ENCODE measurements at regions not wholly inside any gene's neighbourhood (a gene's known extent, or its start where the extent isn't known, plus 50 kb on each side); places are given as distances from the start of the nearest gene placed in this dataset.
A peak's percentile ranks its signal among the peaks of the same experiment; 100 is the strongest.

DNA sequence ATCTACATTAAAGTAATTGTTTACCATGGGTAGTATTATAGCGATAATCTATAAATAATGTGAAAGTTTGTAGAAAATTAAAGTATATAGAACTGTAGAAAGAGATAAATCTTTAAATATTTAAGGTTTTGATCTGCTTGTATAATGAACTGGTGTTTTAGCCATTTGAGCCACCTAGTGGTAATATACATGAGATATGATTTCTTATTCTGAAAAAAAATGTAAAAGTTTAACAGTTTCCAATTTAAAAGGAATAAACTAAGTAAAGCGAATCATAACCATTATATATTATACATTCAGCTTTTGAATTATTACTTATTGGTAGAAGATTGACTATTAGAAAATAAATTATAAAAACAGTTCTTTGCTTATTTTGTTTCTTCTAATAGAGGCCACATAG, 91.2 kb downstream of the OTUD1 start:
- Histone ChIP-seq H3K9me3 (ENCODE audit: insufficient read depth, low read depth, low read length) (no peaks in the 10 kb centered on the region), H3K4me1 (ENCODE audit: insufficient read depth, low read length) (no peaks in the 10 kb centered on the region), H4K20me1 (ENCODE audit: insufficient read depth, low read length) (no peaks in the 10 kb centered on the region), H3K79me2 (ENCODE audit: insufficient read depth, low read length) (no peaks in the 10 kb centered on the region), H3K36me3 (ENCODE audit: insufficient read depth, low read length) (no peaks in the 10 kb centered on the region), H3K9ac (ENCODE audit: low read length) (no peak overlapping the region), H3K4me2 (ENCODE audit: low read length) (no peak overlapping the region), H3K27me3 (ENCODE audit: insufficient read depth, low read length) (peaks cover 7% of the 10 kb centered on the region), H3K4me3 (ENCODE audit: insufficient read depth, low read depth, low read length) (no peak overlapping the region), H3K27ac (ENCODE audit: low read depth, low read length) (no peak overlapping the region), H2AFZ (ENCODE audit: low read depth, low read length) (no peak overlapping the region)
- Mint-ChIP-seq H3K36me3 (ENCODE audit: low read depth, unreplicated experiment) (no peaks in the 10 kb centered on the region), H3K9me3 (ENCODE audit: unreplicated experiment) (no peaks in the 10 kb centered on the region), H3K4me3 (ENCODE audit: unreplicated experiment) (no peak overlapping the region), H3K27me3 (ENCODE audit: low read depth, unreplicated experiment) (peaks cover 3% of the 10 kb centered on the region), H3K27ac (ENCODE audit: unreplicated experiment) (no peak overlapping the region), H3K4me1 (ENCODE audit: low read depth, unreplicated experiment) (no peaks in the 10 kb centered on the region)
- TF ChIP-seq, protein P1, sequence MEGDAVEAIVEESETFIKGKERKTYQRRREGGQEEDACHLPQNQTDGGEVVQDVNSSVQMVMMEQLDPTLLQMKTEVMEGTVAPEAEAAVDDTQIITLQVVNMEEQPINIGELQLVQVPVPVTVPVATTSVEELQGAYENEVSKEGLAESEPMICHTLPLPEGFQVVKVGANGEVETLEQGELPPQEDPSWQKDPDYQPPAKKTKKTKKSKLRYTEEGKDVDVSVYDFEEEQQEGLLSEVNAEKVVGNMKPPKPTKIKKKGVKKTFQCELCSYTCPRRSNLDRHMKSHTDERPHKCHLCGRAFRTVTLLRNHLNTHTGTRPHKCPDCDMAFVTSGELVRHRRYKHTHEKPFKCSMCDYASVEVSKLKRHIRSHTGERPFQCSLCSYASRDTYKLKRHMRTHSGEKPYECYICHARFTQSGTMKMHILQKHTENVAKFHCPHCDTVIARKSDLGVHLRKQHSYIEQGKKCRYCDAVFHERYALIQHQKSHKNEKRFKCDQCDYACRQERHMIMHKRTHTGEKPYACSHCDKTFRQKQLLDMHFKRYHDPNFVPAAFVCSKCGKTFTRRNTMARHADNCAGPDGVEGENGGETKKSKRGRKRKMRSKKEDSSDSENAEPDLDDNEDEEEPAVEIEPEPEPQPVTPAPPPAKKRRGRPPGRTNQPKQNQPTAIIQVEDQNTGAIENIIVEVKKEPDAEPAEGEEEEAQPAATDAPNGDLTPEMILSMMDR (IDR thresholded peaks at IDR 0.05; ENCODE audit: insufficient read depth, low read depth, low read length): peak; percentile 9
- no peak for TF ChIP-seq EZH2 (IDR thresholded peaks at IDR 0.05; ENCODE audit: insufficient read depth, low read length)
- DNase-seq (ENCODE audit: low read depth) (peak; percentile 1), FAIRE-seq (no peak)

DNA sequence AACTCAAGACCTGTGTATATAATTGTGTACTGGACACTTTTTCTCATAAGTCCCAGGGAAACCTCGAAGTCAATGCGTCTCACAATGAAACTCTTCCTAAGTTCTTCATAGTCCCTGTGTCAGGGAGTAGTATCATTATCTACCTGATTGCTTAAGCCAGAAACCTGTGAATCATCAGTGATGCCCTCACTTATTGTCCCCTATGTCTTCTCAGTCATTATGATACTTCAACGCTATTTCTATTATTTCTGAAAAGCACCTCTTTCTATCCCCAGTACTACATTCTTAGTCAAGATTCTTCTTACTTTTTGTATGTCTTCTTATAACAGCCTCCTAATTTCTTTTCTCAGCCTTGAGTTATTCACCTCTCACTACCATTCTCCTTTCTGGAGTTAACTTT, 94.3 kb downstream of the OTUD1 start:
- TF ChIP-seq, protein P1 (IDR thresholded peaks at IDR 0.05; ENCODE audit: insufficient read depth, low read depth, low read length): no peak

DNA sequence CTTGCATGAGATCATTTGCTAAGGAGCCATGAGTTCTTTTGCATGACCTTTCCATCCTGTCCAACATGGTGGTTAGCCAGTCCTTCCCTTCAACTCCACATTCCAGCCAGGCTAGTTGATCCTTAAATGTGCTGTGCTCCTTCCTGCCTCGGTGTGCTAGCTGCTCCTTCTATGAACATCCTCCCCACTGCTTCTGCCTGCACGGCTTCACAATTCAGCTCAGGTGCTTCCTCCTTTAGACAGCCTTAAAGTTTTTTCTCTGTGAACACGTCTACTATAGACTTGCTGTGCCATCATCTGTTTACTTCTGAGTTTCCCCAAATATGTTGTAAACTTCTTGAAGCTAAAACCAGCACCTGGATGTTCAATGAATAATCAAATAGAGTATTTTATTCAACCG, 95.5 kb downstream of the OTUD1 start:
- Histone ChIP-seq H3K27me3 (ENCODE audit: insufficient read depth, low read length) (peaks cover 7% of the 10 kb centered on the region), H3K36me3 (ENCODE audit: insufficient read depth, low read length) (no peaks in the 10 kb centered on the region), H2AFZ (ENCODE audit: low read depth, low read length) (no peak overlapping the region), H3K79me2 (ENCODE audit: insufficient read depth, low read length) (no peaks in the 10 kb centered on the region), H4K20me1 (ENCODE audit: insufficient read depth, low read length) (no peaks in the 10 kb centered on the region), H3K9me3 (ENCODE audit: insufficient read depth, low read depth, low read length) (no peaks in the 10 kb centered on the region), H3K27ac (ENCODE audit: low read depth, low read length) (no peak overlapping the region), H3K4me1 (ENCODE audit: insufficient read depth, low read length) (no peaks in the 10 kb centered on the region), H3K4me2 (ENCODE audit: low read length) (no peak overlapping the region), H3K4me3 (ENCODE audit: insufficient read depth, low read depth, low read length) (no peak overlapping the region), H3K9ac (ENCODE audit: low read length) (no peak overlapping the region)
- no peak overlapping the region for H3K27ac Mint-ChIP-seq (ENCODE audit: unreplicated experiment)
- H3K4me1 Mint-ChIP-seq (ENCODE audit: low read depth, unreplicated experiment): no peaks in the 10 kb centered on the region
- no peaks in the 10 kb centered on the region for H3K36me3 Mint-ChIP-seq (ENCODE audit: low read depth, unreplicated experiment)
- H3K4me3 Mint-ChIP-seq (ENCODE audit: unreplicated experiment): no peak overlapping the region
- no peak for DNase-seq (ENCODE audit: low read depth)
- H3K27me3 Mint-ChIP-seq (ENCODE audit: low read depth, unreplicated experiment): peaks cover 3% of the 10 kb centered on the region
- no peak for FAIRE-seq
- TF ChIP-seq, protein P1 (IDR thresholded peaks at IDR 0.05; ENCODE audit: insufficient read depth, low read depth, low read length): no peak
- TF ChIP-seq EZH2 (IDR thresholded peaks at IDR 0.05; ENCODE audit: insufficient read depth, low read length): no peak
- H3K9me3 Mint-ChIP-seq (ENCODE audit: unreplicated experiment): no peaks in the 10 kb centered on the region

More for the DNA sequence above, 94.3 kb downstream of the OTUD1 start:
- H3K36me3 ChIP-seq (ENCODE audit: insufficient read depth, low read length): no peaks in the 10 kb centered on the region
- peaks cover 3% of the 10 kb centered on the region for H3K27me3 Mint-ChIP-seq (ENCODE audit: low read depth, unreplicated experiment)
- no peak overlapping the region for H3K27ac Mint-ChIP-seq (ENCODE audit: unreplicated experiment)
- no peak overlapping the region for H2AFZ ChIP-seq (ENCODE audit: low read depth, low read length)
- no peak overlapping the region for H3K4me3 ChIP-seq (ENCODE audit: insufficient read depth, low read depth, low read length)
- peaks cover 7% of the 10 kb centered on the region for H3K27me3 ChIP-seq (ENCODE audit: insufficient read depth, low read length)
- no peak overlapping the region for H3K4me2 ChIP-seq (ENCODE audit: low read length)
- H3K36me3 Mint-ChIP-seq (ENCODE audit: low read depth, unreplicated experiment): no peaks in the 10 kb centered on the region
- H3K9me3 ChIP-seq (ENCODE audit: insufficient read depth, low read depth, low read length): no peaks in the 10 kb centered on the region
- no peak overlapping the region for H3K27ac ChIP-seq (ENCODE audit: low read depth, low read length)
- no peaks in the 10 kb centered on the region for H3K79me2 ChIP-seq (ENCODE audit: insufficient read depth, low read length)
- H4K20me1 ChIP-seq (ENCODE audit: insufficient read depth, low read length): no peaks in the 10 kb centered on the region
- H3K9ac ChIP-seq (ENCODE audit: low read length): no peak overlapping the region
- no peaks in the 10 kb centered on the region for H3K4me1 ChIP-seq (ENCODE audit: insufficient read depth, low read length)
- no peak overlapping the region for H3K4me3 Mint-ChIP-seq (ENCODE audit: unreplicated experiment)
- H3K9me3 Mint-ChIP-seq (ENCODE audit: unreplicated experiment): no peaks in the 10 kb centered on the region
- no peak for DNase-seq (ENCODE audit: low read depth)
- no peaks in the 10 kb centered on the region for H3K4me1 Mint-ChIP-seq (ENCODE audit: low read depth, unreplicated experiment)
- no peak for FAIRE-seq

Measured in astrocyte (in vitro differentiated cells and primary cell).